ENCODE measurements at regions not wholly inside any gene's neighbourhood (a gene's known extent, or its start where the extent isn't known, plus 50 kb on each side); places are given as distances from the start of the nearest gene placed in this dataset.

- no peak for TF ChIP-seq CTCF (IDR thresholded peaks at IDR 0.05)
- TF ChIP-seq POLR2A (IDR thresholded peaks at IDR 0.05) = no peak
- H3K4me3 ChIP-seq = no peak overlapping the region
- H3K36me3 ChIP-seq = no peaks in the 10 kb centered on the region
- H3K9me3 ChIP-seq = no peaks in the 10 kb centered on the region
- DNase-seq = no peak
- no peaks in the 10 kb centered on the region for H3K4me1 ChIP-seq
- H3K27me3 ChIP-seq = no peaks in the 10 kb centered on the region
- H3K27ac ChIP-seq = no peak overlapping the region
Measured at GRCh38 chr5:27700526-27700925, 662.1 kb upstream of the CDH9 start.

- TF ChIP-seq POLR2A (IDR thresholded peaks at IDR 0.05) (no peak), CTCF (IDR thresholded peaks at IDR 0.05) (no peak)
- Histone ChIP-seq H3K27ac (no peak overlapping the region), H3K4me3 (no peak overlapping the region), H3K36me3 (no peaks in the 10 kb centered on the region), H3K9me3 (no peaks in the 10 kb centered on the region), H3K4me1 (no peaks in the 10 kb centered on the region), H3K27me3 (no peaks in the 10 kb centered on the region)
- DNase-seq = no peak
Measured at GRCh38 chr5:27682600-27682999, 644.2 kb upstream of the CDH9 start.

- Histone ChIP-seq H3K36me3 (no peaks in the 10 kb centered on the region), H3K4me1 (no peaks in the 10 kb centered on the region), H3K4me3 (no peak overlapping the region), H3K27me3 (no peaks in the 10 kb centered on the region), H3K27ac (no peak overlapping the region), H3K9me3 (no peaks in the 10 kb centered on the region)
- no peak for DNase-seq
- TF ChIP-seq CTCF (IDR thresholded peaks at IDR 0.05) (no peak), POLR2A (IDR thresholded peaks at IDR 0.05) (no peak)
Measured at GRCh38 chr5:27652505-27652904, 614.1 kb upstream of the CDH9 start.

- Histone ChIP-seq H3K4me1 (no peaks in the 10 kb centered on the region), H3K27ac (no peak overlapping the region), H3K9me3 (peaks cover 0 to 3% (median 0%) of the 10 kb centered on the region in 4 donors), H3K27me3 (no peaks in the 10 kb centered on the region), H3K36me3 (no peaks in the 10 kb centered on the region), H3K4me3 (no peak overlapping the region)
- TF ChIP-seq POLR2A (IDR thresholded peaks at IDR 0.05) = no peak
- no peak for TF ChIP-seq CTCF (IDR thresholded peaks at IDR 0.05)
- DNase-seq = no peak
Measured at GRCh38 chr5:27639005-27639612, 600.7 kb upstream of the CDH9 start.

- H3K36me3 ChIP-seq = no peaks in the 10 kb centered on the region
- H3K9me3 ChIP-seq = peaks cover 0 to 4% (median 0%) of the 10 kb centered on the region in 4 donors
- DNase-seq = no peak
- no peaks in the 10 kb centered on the region for H3K4me1 ChIP-seq
- H3K27ac ChIP-seq = no peak overlapping the region
- H3K4me3 ChIP-seq = no peak overlapping the region
- TF ChIP-seq POLR2A (IDR thresholded peaks at IDR 0.05) = no peak
- TF ChIP-seq CTCF (IDR thresholded peaks at IDR 0.05) = no peak
- H3K27me3 ChIP-seq = no peaks in the 10 kb centered on the region
Measured at GRCh38 chr5:27619982-27620381, 581.6 kb upstream of the CDH9 start.

- Histone ChIP-seq H3K36me3 (no peaks in the 10 kb centered on the region), H3K27ac (no peak overlapping the region), H3K9me3 (peaks cover 0 to 4% (median 0%) of the 10 kb centered on the region in 4 donors), H3K4me1 (no peaks in the 10 kb centered on the region), H3K4me3 (no peak overlapping the region), H3K27me3 (no peaks in the 10 kb centered on the region)
- no peak for TF ChIP-seq POLR2A (IDR thresholded peaks at IDR 0.05)
- no peak for TF ChIP-seq CTCF (IDR thresholded peaks at IDR 0.05)
- DNase-seq = no peak
Measured at GRCh38 chr5:27612161-27612560, 573.8 kb upstream of the CDH9 start.

All from Peyer's patch (tissue), 4 donors.